ENCODE measurements at regions not wholly inside any gene's neighbourhood (a gene's known extent, or its start where the extent isn't known, plus 50 kb on each side); places are given as distances from the start of the nearest gene placed in this dataset.

- H3K4me3 ChIP-seq (ENCODE audit: control insufficient read depth, low read depth, low read length) = no peak overlapping the region
- DNase-seq (ENCODE audit: low read depth) = no peak
- TF ChIP-seq CTCF (IDR thresholded peaks at IDR 0.05; ENCODE audit: control insufficient read depth, insufficient read depth, low read depth, low read length, missing control alignments) = no peak
Measured at GRCh38 chr2:120430957-120431356, 85.0 kb downstream of the INHBB start.

- TF ChIP-seq CTCF (IDR thresholded peaks at IDR 0.05; ENCODE audit: control insufficient read depth, insufficient read depth, low read depth, low read length, missing control alignments) = no peak
- no peak overlapping the region for H3K4me3 ChIP-seq (ENCODE audit: control insufficient read depth, low read depth, low read length)
- DNase-seq (ENCODE audit: low read depth) = no peak
Measured at GRCh38 chr2:120431386-120432292, 85.7 kb downstream of the INHBB start.

GRCh38 chr2:120432293-120432975, 86.5 kb downstream of the INHBB start:
- no peak for DNase-seq (ENCODE audit: low read depth)
- H3K4me3 ChIP-seq (ENCODE audit: control insufficient read depth, low read depth, low read length) = no peak overlapping the region
- no peak for TF ChIP-seq CTCF (IDR thresholded peaks at IDR 0.05; ENCODE audit: control insufficient read depth, insufficient read depth, low read depth, low read length, missing control alignments)

- no peak overlapping the region for H3K4me3 ChIP-seq (ENCODE audit: control insufficient read depth, low read depth, low read length)
- no peak for DNase-seq (ENCODE audit: low read depth)
- TF ChIP-seq CTCF (IDR thresholded peaks at IDR 0.05; ENCODE audit: control insufficient read depth, insufficient read depth, low read depth, low read length, missing control alignments) = no peak
Measured at GRCh38 chr2:120432976-120433815, 87.3 kb downstream of the INHBB start.

- no peak for DNase-seq (ENCODE audit: low read depth)
Measured at GRCh38 chr2:120433816-120434290, 87.9 kb downstream of the INHBB start.

More at GRCh38 chr2:120433816-120434290, 87.9 kb downstream of the INHBB start:
- no peak overlapping the region for H3K4me3 ChIP-seq (ENCODE audit: control insufficient read depth, low read depth, low read length)
- no peak for TF ChIP-seq CTCF (IDR thresholded peaks at IDR 0.05; ENCODE audit: control insufficient read depth, insufficient read depth, low read depth, low read length, missing control alignments)

All from AG09309 (cell line).